ENCODE measurements at regions not wholly inside any gene's neighbourhood (a gene's known extent, or its start where the extent isn't known, plus 50 kb on each side); places are given as distances from the start of the nearest gene placed in this dataset.

DNA sequence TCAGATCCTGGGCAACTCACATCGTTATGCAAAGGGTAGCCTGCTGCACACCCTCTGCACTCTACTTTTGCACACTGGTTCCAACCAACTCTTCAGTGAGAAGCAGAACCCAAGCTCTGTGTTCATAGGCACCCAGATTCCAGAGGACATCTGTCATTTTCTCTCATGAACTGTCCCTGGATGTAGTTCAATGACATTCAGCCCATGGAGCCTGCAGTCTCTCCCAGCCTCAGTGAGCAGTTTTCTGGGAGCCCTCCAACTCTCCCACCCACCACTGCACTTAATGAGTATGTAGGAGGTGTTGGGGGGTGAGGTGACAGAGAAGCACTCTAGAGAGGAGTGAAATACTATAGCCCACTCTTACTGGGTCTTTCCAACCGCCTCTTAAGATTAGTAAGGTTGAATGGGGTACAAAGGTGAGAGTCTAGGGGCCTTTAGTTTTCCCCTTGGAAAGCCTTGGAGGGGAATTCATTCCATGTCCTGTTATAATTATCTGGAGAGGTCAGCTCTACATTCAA lies 58.1 kb upstream of the APOBEC4 start:
- Histone ChIP-seq H3K27me3 (no peaks in the 10 kb centered on the region), H3K9me3 (no peaks in the 10 kb centered on the region), H3K4me3 (replicated peaks in 1 of 3) (no peak overlapping the region), H3K4me1 (no peaks in the 10 kb centered on the region), H3K27ac (no peak overlapping the region), H3K36me3 (no peaks in the 10 kb centered on the region)
- intact Hi-C loops (cut with DNase I) = no loop called here
- TF ChIP-seq POLR2A (IDR thresholded peaks at IDR 0.05) = no peak
- TF ChIP-seq, protein P1, sequence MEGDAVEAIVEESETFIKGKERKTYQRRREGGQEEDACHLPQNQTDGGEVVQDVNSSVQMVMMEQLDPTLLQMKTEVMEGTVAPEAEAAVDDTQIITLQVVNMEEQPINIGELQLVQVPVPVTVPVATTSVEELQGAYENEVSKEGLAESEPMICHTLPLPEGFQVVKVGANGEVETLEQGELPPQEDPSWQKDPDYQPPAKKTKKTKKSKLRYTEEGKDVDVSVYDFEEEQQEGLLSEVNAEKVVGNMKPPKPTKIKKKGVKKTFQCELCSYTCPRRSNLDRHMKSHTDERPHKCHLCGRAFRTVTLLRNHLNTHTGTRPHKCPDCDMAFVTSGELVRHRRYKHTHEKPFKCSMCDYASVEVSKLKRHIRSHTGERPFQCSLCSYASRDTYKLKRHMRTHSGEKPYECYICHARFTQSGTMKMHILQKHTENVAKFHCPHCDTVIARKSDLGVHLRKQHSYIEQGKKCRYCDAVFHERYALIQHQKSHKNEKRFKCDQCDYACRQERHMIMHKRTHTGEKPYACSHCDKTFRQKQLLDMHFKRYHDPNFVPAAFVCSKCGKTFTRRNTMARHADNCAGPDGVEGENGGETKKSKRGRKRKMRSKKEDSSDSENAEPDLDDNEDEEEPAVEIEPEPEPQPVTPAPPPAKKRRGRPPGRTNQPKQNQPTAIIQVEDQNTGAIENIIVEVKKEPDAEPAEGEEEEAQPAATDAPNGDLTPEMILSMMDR (IDR thresholded peaks at IDR 0.05) = no peak
- WGBS, 2 donors = 85 to 92% methylated on average over 2 of the region's 2 CpGs
- DNase-seq = no peak

DNA sequence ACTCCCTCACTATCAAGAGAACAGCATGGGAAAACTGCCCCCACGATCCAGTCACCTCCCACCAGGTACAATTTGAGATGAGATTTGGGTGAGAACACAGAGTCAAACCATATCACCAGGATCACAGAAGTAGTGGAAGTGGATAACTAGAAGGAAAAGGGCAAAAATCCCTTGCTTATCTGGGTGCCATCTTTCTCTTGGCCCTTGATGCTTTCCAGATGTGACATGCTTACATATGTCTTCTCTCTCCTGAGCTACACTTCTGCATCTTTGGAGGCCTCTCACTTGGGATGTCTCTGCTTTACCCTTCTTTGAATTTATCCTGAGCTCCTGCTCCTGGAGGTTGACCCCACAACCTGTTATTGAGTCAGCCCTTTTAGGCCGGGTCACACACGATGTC lies 57.6 kb upstream of the APOBEC4 start:
- H3K36me3 ChIP-seq = no peaks in the 10 kb centered on the region
- no peaks in the 10 kb centered on the region for H3K4me1 ChIP-seq
- H3K27me3 ChIP-seq = no peaks in the 10 kb centered on the region
- no peak overlapping the region for H3K27ac ChIP-seq
- no peaks in the 10 kb centered on the region for H3K9me3 ChIP-seq
- no peak for DNase-seq
- TF ChIP-seq, protein P1 (IDR thresholded peaks at IDR 0.05) = no peak
- no peak for TF ChIP-seq POLR2A (IDR thresholded peaks at IDR 0.05)
- intact Hi-C loops (cut with DNase I) = no loop called here
- WGBS, 2 donors = 60 to 74% methylated on average over 3 of the region's 3 CpGs
- no peak overlapping the region for H3K4me3 ChIP-seq (replicated peaks in 1 of 3)

DNA sequence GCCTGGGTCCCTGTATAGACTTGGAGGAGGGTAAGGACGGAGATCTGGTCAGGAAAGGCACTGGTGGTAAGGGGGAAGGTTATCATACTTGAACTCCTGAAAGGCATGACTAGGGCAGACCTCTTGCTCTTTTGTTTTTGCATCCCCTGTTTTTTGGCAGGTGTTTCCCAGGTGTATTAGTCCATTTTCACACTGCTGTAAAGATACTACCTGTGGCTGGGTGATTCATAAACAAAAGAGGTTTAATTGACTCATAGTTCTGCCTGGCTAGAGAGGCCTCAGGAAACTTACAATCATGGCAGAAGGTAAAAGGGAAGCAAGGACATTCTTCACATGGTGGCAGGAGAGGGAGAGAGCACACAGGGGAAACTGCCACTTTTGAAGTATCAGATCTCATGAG lies 57.2 kb upstream of the APOBEC4 start:
- TF ChIP-seq POLR2A (IDR thresholded peaks at IDR 0.05) = no peak
- TF ChIP-seq, protein P1 (IDR thresholded peaks at IDR 0.05) = no peak
- intact Hi-C loops (cut with DNase I) = no loop called here
- no peak for DNase-seq
- Histone ChIP-seq H3K4me3 (replicated peaks in 1 of 3) (no peak overlapping the region), H3K36me3 (no peaks in the 10 kb centered on the region), H3K9me3 (no peaks in the 10 kb centered on the region), H3K4me1 (no peaks in the 10 kb centered on the region), H3K27me3 (no peaks in the 10 kb centered on the region), H3K27ac (no peak overlapping the region)
- WGBS, 2 donors = 100% methylated on average over 1 of the region's 1 CpG

DNA sequence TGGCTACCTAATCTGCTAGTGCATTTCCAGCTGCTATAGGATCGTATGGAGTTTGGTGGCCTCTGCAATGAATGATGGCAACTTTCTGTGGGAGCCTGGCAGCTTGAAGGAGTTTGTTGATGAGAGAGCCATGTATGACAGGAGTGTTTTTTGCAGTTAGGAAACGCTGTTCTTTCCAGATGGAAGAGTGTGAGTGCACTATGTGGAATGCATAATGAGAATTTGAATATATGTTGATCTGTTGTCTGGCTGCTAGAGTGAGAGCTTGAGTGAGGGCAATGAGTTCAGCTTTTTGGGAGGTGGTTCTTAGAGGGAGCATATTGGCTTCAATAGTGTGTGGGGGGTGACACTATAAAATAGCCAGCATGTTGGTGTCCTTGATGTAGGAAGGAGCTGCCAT lies 51.0 kb upstream of the APOBEC4 start:
- Histone ChIP-seq H3K27me3 (no peaks in the 10 kb centered on the region), H3K27ac (no peak overlapping the region), H3K36me3 (no peaks in the 10 kb centered on the region), H3K9me3 (no peaks in the 10 kb centered on the region), H3K4me1 (no peaks in the 10 kb centered on the region), H3K4me3 (replicated peaks in 1 of 3) (no peak overlapping the region)
- WGBS, 2 donors = 95 to 98% methylated on average over 2 of the region's 2 CpGs
- intact Hi-C loops (cut with DNase I) = no loop called here
- TF ChIP-seq POLR2A (IDR thresholded peaks at IDR 0.05) = no peak
- TF ChIP-seq, protein P1 (IDR thresholded peaks at IDR 0.05) = no peak
- no peak for DNase-seq

All from thyroid gland (tissue), 4 donors.